Stimulated activated CD4-positive, alpha-beta T cell treated with anti-CD3 and anti-CD28 coated beads, TNF-alpha, amount 100 ng/mL, for 24 hours (primary cell): ENCODE measurements at regions not wholly inside any gene's neighbourhood (a gene's known extent, or its start where the extent isn't known, plus 50 kb on each side); places are given as distances from the start of the nearest gene placed in this dataset.
"Not testable (repeated sequence)": the region's sequence is repeated elsewhere in the genome, so short reads cannot be mapped to it uniquely, and the experiment has no call there.

Source experiments
- DNase-seq, 3 experiments: peaks; one replicate each; pipeline ENCODE4 v3.0.0-alpha.2; 2020; ENCODE audit warnings: low read depth in 3 of 3

DNA sequence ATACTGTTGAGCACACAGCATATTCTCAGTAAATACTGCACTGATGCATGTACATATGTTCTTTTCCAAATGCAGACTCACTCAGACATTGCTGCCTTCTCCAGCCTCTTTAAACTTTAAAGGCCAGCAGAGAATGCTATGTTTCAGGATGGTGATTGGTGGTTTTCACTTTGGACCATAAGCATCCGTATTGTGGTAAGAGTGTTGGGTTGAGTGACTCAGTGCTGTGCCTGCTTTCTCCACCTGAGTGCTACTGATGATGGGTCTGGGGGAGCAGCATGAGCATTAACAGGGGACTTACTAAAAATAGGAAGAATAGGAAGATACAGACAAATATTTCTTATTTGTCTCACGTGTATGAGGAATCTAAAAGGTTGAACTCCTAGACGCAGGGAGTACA, 56.3 kb upstream of the ZNF92 start:
- DNase-seq: no peak

GRCh38 chr7:65310761-65311160, 62.9 kb upstream of the ZNF92 start:
- DNase-seq: no peak

DNA sequence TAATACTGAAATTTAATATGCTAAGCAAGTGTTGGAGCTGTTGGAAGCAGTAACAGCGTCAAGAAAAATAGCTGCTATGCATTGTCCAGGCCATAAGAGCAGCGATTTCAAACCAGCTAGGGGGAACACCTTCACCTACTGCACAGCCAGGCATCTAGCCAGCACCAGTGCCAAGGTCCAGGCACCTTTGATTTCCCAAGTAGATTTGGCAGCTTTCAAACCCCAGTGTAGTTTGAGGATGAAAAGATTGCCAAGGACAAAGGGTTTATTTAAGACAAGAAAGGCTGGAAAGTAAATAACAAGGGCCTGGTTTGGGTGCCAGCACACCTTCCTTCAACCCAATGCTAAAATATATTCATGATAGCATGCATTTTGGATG, 65.4 kb upstream of the ZNF92 start:
- no peak for DNase-seq

GRCh38 chr7:65307651-65308299, 65.9 kb upstream of the ZNF92 start:
- DNase-seq: peak; percentile 4 to 28 (median 23)

- no peak for DNase-seq
Measured at GRCh38 chr7:65304175-65304574, 69.5 kb upstream of the ZNF92 start.

DNA sequence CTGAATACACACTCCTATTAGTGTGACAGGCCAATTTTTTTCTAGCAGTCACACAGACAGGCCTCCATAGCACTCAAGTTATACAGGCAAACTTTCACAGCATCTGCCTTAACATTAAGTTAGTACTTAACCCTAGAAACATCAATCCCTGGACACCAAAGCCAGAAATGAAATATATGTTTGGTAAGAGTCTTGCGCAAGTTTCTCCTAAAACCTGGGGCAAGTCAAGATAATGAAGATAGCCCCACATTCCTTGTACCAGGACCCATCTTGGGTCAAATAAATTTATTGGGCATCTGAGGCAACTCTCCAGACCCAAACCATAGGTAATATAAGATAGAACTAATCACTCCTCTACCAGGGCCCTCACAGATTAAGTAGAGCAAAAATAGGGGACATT, 70.8 kb upstream of the ZNF92 start:
- DNase-seq: no peak

DNA sequence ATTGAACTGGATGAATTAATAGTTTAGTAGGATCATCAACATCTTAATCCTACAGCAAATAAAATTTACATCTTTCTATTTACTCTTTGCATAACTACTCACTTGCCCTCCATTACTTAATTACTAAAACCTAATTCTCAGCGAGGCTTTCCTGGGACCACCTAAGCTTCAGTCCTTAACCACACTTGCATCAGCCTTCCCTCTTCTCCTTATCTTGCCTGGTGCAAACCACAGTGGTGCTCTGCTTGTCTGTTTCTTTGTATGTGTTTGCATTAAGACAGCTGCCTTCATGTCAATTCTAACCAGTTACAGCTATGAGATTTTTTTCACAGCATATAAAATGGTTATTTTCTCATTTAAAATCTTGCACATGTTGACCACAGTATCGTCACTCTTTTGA, 72.6 kb upstream of the ZNF92 start:
- DNase-seq: no peak

DNA sequence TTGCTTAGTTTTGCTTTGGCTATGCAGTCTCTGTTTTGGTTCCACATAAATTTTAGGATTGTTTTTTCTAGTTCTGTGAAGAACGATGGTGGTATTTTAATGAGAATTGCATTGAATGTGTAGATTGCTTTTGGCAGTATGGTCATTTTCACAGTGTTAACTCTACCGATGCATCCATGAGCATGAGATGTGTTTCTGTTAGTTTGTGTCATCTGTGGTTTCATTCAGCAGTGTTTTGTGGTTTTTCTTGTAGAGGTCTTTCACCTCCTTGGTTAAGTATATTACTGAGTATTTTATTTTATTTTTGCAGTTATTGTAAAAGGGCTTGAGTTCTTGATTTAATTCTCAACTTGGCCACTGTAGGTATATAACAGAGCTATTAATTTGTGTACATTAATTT, 78.2 kb upstream of the ZNF92 start:
- DNase-seq: no peak

- DNase-seq: not testable (repeated sequence)
Measured at GRCh38 chr7:65290340-65290739, 83.3 kb upstream of the ZNF92 start.

GRCh38 chr7:65287023-65287422, 86.6 kb upstream of the ZNF92 start:
- no peak for DNase-seq

- no peak for DNase-seq
Measured at GRCh38 chr7:65285906-65286864, 87.5 kb upstream of the ZNF92 start.

GRCh38 chr7:65285241-65285640, 88.4 kb upstream of the ZNF92 start:
- DNase-seq: not testable (repeated sequence)

DNA sequence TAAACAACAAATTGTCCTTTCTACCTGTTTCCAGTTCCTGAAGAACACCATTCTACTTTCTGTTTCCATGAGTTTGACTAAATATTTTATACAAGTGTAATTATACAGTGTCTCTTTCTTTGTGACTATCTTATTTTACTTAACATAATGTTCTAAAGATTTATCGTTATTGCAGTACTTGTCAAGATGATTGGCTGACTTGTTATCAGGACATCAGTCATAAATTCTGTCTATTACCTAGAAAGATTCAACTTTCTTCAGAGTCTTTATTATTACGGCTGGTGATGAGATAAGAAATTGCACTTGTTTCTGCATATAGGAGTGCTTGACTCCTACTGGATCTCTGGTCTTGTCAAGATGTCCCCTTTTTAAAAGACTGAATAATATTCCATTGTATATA, 93.9 kb upstream of the ZNF92 start:
- DNase-seq: no peak

DNA sequence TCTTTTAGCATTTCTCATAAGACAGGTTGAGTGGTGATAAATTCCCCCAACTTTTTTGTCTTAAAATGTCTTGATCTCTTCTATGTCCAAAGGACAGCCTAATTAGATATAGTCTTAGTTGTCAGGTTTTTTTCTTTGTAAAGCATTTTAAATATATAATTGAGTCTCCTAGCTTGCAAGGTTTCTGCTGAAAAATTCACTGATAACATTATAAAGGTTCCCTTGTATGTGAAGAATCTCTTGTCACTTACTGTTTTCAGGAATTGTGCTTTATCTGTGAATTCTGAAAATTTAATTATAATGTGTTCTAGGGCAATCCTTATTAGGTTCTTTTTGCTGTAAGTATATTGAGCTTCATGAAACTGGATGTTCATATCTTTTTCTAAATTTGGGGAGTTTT, 96.8 kb upstream of the ZNF92 start:
- DNase-seq: no peak

GRCh38 chr7:65271502-65271901, 102.2 kb upstream of the ZNF92 start:
- DNase-seq: not testable (repeated sequence)

GRCh38 chr7:65269150-65269856, 104.4 kb upstream of the ZNF92 start:
- peak in 2 of 3 experiments; percentile 25 to 67 for DNase-seq

DNA sequence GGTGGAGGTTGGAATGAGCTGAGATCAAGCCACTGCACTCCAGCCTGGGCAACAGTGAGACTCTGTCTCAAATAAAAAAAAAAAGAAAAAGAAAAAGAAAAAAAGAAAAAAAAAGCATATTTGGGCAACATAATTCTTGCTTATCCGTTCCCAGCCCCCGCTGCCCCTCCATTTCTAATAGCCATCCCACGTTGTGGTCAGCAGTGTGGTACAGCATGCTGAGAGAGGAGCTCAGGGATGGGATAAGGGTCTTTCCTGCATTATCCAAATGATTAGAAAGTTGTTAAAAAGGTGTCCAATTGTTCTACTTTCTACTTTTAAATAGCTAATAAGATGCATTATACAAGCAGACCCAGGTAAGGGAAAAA, 104.9 kb upstream of the ZNF92 start:
- DNase-seq: no peak

DNA sequence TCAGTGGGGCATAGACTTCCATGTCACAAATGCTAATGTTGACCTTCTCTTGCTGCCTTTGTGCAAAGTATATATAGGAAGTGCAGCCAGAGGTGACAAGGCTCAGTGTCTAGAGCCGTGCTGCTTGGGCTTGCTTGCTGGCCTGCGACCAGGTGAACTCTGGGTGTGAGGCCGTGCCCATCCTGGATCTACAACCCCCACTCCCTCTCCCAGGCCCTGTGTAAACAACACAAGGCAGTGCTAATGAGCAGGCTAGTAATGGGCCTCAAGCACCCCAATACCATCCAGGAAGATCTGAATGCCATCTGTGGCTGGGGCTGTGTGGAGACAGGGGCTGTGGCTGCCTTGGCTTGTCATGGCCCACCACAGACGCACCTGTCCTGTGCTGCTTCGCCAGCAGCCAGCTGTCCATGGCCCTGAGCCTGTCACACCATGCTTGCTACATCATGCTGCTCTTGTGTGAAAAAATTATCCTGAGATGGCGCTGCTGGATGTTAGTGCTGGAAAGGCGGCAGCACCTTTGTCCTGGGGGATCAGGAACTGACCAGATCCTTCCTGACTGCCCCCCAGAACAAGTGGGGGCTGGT, 107.6 kb upstream of the ZNF92 start:
- DNase-seq: no peak

DNA sequence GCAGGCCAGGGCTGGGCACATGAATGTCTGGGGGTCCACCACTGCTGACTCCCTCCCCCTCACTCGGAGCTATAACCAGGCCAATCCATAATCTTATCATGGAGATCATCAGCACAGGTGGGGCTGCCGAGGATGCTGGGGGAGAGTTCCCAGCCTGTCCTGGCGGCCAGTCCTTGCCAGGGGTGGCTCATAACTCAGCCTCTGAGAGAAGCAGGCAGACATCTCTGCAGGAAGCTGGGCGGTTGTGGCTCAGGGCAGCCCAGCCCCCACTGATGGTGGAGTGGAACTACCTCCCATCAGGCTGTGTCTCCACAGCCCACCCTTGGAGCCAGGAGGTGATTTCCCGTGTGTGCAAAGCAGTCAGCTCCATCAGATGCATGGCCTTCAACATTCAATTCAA, 109.4 kb upstream of the ZNF92 start:
- DNase-seq: no peak

- DNase-seq: not testable (repeated sequence)
Measured at GRCh38 chr7:65260673-65261072, 113.0 kb upstream of the ZNF92 start.

GRCh38 chr7:65259864-65260525, 113.7 kb upstream of the ZNF92 start:
- not testable (repeated sequence) for DNase-seq

DNA sequence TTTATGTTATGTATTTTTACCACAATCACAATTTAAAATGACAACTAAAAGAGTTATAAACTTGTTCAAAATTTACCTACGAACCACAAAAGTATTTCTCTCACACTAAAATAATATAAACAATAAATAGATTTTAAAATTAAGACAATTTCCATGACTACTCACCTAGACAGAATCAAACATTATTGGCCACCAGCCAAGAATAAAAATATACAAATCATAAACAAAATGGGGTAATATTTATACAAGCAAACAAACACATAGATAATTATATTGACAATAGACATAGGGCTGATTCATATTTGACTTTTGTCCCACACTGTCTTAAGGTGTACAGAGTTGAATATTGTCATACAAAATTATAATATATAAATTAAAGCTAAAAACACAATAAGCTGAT, 119.6 kb upstream of the ZNF92 start:
- no peak for DNase-seq
